Ishikawa (cell line): ENCODE measurements at regions not wholly inside any gene's neighbourhood (a gene's known extent, or its start where the extent isn't known, plus 50 kb on each side); places are given as distances from the start of the nearest gene placed in this dataset.

Source experiments
- CEBPB ChIP-seq: IDR thresholded peaks from 2 replicates; pipeline ENCODE4 v1.6.1; 2012
- CREB1 ChIP-seq: IDR thresholded peaks from 2 replicates; pipeline ENCODE4 v1.6.1; 2012; ENCODE audit warnings: low read depth
- EGR1 ChIP-seq: IDR thresholded peaks from 2 replicates; pipeline ENCODE4 v1.6.1; 2012
- EP300 ChIP-seq: IDR thresholded peaks from 2 replicates; pipeline ENCODE4 v1.6.1; 2012; ENCODE audit warnings: borderline replicate concordance
- ZBTB7A ChIP-seq: IDR thresholded peaks from 2 replicates; pipeline ENCODE4 v1.6.1; 2012; ENCODE audit warnings: low read depth
- TF ChIP-seq, protein P1 (sequence below): IDR thresholded peaks from 2 replicates; pipeline ENCODE4 v1.6.1; 2012; ENCODE audit warnings: low read depth, mild to moderate bottlenecking
- TF ChIP-seq, protein P2 (sequence below): IDR thresholded peaks from 2 replicates; pipeline ENCODE4 v1.6.1; 2012
- TF ChIP-seq, protein P3 (sequence below): IDR thresholded peaks from 2 replicates; pipeline ENCODE4 v1.6.1; 2012

DNA sequence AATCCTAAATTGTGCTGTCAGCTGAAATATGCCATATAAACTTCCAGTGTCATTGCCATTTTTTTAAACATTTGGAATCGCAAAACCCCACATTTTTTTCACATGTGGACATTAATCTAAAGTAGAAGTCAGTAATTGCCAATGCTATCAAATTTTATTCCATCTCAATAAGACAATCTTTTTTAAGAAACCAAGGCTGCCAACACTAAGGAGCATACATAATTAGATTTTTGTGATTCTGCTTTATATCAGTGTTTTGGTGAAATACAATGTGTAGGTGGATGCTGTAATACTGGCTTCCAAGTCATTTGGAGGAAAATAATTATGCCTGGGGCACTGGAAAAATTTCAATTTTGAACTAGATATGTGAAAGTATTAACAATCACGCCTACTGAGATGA is 256.7 kb downstream of the ZPLD1 start:
- TF ChIP-seq, protein P1, sequence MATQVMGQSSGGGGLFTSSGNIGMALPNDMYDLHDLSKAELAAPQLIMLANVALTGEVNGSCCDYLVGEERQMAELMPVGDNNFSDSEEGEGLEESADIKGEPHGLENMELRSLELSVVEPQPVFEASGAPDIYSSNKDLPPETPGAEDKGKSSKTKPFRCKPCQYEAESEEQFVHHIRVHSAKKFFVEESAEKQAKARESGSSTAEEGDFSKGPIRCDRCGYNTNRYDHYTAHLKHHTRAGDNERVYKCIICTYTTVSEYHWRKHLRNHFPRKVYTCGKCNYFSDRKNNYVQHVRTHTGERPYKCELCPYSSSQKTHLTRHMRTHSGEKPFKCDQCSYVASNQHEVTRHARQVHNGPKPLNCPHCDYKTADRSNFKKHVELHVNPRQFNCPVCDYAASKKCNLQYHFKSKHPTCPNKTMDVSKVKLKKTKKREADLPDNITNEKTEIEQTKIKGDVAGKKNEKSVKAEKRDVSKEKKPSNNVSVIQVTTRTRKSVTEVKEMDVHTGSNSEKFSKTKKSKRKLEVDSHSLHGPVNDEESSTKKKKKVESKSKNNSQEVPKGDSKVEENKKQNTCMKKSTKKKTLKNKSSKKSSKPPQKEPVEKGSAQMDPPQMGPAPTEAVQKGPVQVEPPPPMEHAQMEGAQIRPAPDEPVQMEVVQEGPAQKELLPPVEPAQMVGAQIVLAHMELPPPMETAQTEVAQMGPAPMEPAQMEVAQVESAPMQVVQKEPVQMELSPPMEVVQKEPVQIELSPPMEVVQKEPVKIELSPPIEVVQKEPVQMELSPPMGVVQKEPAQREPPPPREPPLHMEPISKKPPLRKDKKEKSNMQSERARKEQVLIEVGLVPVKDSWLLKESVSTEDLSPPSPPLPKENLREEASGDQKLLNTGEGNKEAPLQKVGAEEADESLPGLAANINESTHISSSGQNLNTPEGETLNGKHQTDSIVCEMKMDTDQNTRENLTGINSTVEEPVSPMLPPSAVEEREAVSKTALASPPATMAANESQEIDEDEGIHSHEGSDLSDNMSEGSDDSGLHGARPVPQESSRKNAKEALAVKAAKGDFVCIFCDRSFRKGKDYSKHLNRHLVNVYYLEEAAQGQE = no peak
- TF ChIP-seq, protein P2, sequence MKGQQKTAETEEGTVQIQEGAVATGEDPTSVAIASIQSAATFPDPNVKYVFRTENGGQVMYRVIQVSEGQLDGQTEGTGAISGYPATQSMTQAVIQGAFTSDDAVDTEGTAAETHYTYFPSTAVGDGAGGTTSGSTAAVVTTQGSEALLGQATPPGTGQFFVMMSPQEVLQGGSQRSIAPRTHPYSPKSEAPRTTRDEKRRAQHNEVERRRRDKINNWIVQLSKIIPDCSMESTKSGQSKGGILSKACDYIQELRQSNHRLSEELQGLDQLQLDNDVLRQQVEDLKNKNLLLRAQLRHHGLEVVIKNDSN = no peak
- TF ChIP-seq, protein P3, sequence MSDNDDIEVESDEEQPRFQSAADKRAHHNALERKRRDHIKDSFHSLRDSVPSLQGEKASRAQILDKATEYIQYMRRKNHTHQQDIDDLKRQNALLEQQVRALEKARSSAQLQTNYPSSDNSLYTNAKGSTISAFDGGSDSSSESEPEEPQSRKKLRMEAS = no peak
- TF ChIP-seq EGR1 (no peak), CREB1 (no peak), ZBTB7A (no peak), EP300 (no peak), CEBPB (no peak)
